PC-9 (cell line): ENCODE measurements at regions not wholly inside any gene's neighbourhood (a gene's known extent, or its start where the extent isn't known, plus 50 kb on each side); places are given as distances from the start of the nearest gene placed in this dataset.

ENCODE experiments used
- BruUV-seq: library from RNA; stranded (reverse); fragments of 400-500 nt; replicated peaks from 2 replicates; lab custom pipeline; 2021; lab: Mats Ljungman, UMichigan
- CTCF ChIA-PET: fragments of 300-600 bp; sonication (Branson Sonifier 250); formaldehyde crosslinking; loops from one replicate; lab custom pipeline; 2022; ENCODE audit warnings: antibody characterized with exemption; lab: Charles Lee
- POLR2A ChIA-PET: fragments of 300-600 bp; sonication (Branson Sonifier 250); formaldehyde crosslinking; loops from one replicate; lab custom pipeline; 2022; ENCODE audit warnings: antibody characterized with exemption; ENCODE audit not compliant: unreplicated experiment; lab: Charles Lee
- DNase-seq, 2 experiments: peaks; one replicate each; pipeline versions ENCODE4 v3.0.0 to v3.0.0-alpha.2; 2015 to 2022; ENCODE audit warnings: mixed read lengths in 1 of 2
- H2AFZ ChIP-seq: fragments of 200-600 bp; sonication (generic); 2 replicates; pipeline ENCODE4 v1.8.1; 2017; ENCODE audit warnings: antibody characterized with exemption
- H3F3A ChIP-seq: fragments of 200-600 bp; sonication (generic); 2 replicates; pipeline ENCODE4 v1.8.1; 2017; ENCODE audit warnings: antibody characterized with exemption, mild to moderate bottlenecking, low read depth; ENCODE audit not compliant: insufficient read depth
- H3K27ac ChIP-seq: fragments of 200-600 bp; sonication (generic); 2 replicates; pipeline ENCODE4 v1.6.1; 2016; ENCODE audit warnings: mixed run types
- H3K27me3 ChIP-seq: fragments of 200-600 bp; sonication (generic); 2 replicates; pipeline ENCODE4 v1.6.1; 2016; ENCODE audit warnings: low read depth, mixed run types; ENCODE audit not compliant: insufficient read depth
- H3K36me3 ChIP-seq: fragments of 200-600 bp; sonication (generic); 2 replicates; pipeline ENCODE4 v1.6.1; 2016; ENCODE audit warnings: low read depth, mixed run types
- H3K4me1 ChIP-seq: fragments of 200-600 bp; sonication (generic); replicated peaks from 2 replicates; pipeline ENCODE4 v1.6.1; 2016; ENCODE audit warnings: mixed run types; ENCODE audit not compliant: insufficient read depth
- H3K4me2 ChIP-seq: fragments of 200-600 bp; sonication (generic); 2 replicates; pipeline ENCODE4 v1.6.1; 2017; ENCODE audit warnings: mixed run types
- H3K4me3 ChIP-seq: fragments of 200-600 bp; sonication (generic); 2 replicates; pipeline ENCODE4 v1.6.1; 2016; ENCODE audit warnings: mixed run types
- H3K79me2 ChIP-seq: fragments of 200-600 bp; sonication (generic); 2 replicates; pipeline ENCODE4 v1.6.1; 2017; ENCODE audit warnings: low read depth, mixed run types
- H3K9me2 ChIP-seq: fragments of 200-600 bp; sonication (generic); 2 replicates; pipeline ENCODE4 v1.8.1; 2017; ENCODE audit warnings: mild to moderate bottlenecking; ENCODE audit not compliant: insufficient read depth
- H3K9me3 ChIP-seq: fragments of 200-600 bp; sonication (generic); 2 replicates; pipeline ENCODE4 v1.8.1; 2016; ENCODE audit warnings: low read depth; ENCODE audit not compliant: insufficient read depth
- H4K20me1 ChIP-seq: fragments of 200-600 bp; sonication (generic); 2 replicates; pipeline ENCODE4 v1.8.1; 2017; ENCODE audit not compliant: insufficient read depth
- CTCF ChIP-seq: fragments of 200-600 bp; sonication (generic); conservative IDR thresholded peaks from 2 replicates; pipeline ENCODE4 v1.6.1; 2017; ENCODE audit warnings: mixed run types, antibody characterized with exemption, mild to moderate bottlenecking, moderate library complexity
- EZH2 ChIP-seq: fragments of 200-600 bp; sonication (generic); IDR thresholded peaks from 2 replicates; pipeline ENCODE4 v1.8.0; 2017; ENCODE audit warnings: antibody characterized with exemption, low read depth
- intact Hi-C: fragments of 100-400 bp; cut with micrococcal nuclease; formaldehyde crosslinking; loops from one replicate; pipeline ENCODE4 v1.10.0; 2022; ENCODE audit not compliant: unreplicated experiment

GRCh38 chr5:71960195-71960594 lies 147.1 kb upstream of the MAP1B start:
- Histone ChIP-seq H3K27me3 (no peaks in the 10 kb centered on the region), H4K20me1 (no peaks in the 10 kb centered on the region), H3K9me3 (no peaks in the 10 kb centered on the region), H3K9me2 (no peaks in the 10 kb centered on the region), H3K4me3 (no peak overlapping the region), H3K36me3 (no peaks in the 10 kb centered on the region), H3K27ac (no peak overlapping the region), H2AFZ (no peak overlapping the region), H3F3A (no peaks in the 10 kb centered on the region), H3K79me2 (no peaks in the 10 kb centered on the region), H3K4me1 (no peaks in the 10 kb centered on the region), H3K4me2 (no peak overlapping the region)
- TF ChIP-seq EZH2 (no peak), CTCF (no peak)
- DNase-seq = no peak
- ChIA-PET CTCF (no interaction called here), POLR2A (no interaction called here)
- no TSS peak for BruUV-seq
- intact Hi-C loops = no loop called here

GRCh38 chr5:71961786-71962185 lies 145.5 kb upstream of the MAP1B start:
- Histone ChIP-seq H3K79me2 (no peaks in the 10 kb centered on the region), H3K9me2 (no peaks in the 10 kb centered on the region), H3K4me1 (no peaks in the 10 kb centered on the region), H4K20me1 (no peaks in the 10 kb centered on the region), H2AFZ (no peak overlapping the region), H3K4me3 (no peak overlapping the region), H3K27ac (no peak overlapping the region), H3F3A (no peaks in the 10 kb centered on the region), H3K4me2 (no peak overlapping the region), H3K27me3 (no peaks in the 10 kb centered on the region), H3K36me3 (no peaks in the 10 kb centered on the region), H3K9me3 (no peaks in the 10 kb centered on the region)
- intact Hi-C loops = no loop called here
- DNase-seq = no peak
- TF ChIP-seq EZH2 (no peak), CTCF (no peak)
- CTCF ChIA-PET = no interaction called here
- no TSS peak for BruUV-seq
- POLR2A ChIA-PET = no interaction called here

GRCh38 chr5:71969460-71969859 lies 137.8 kb upstream of the MAP1B start:
- POLR2A ChIA-PET = no interaction called here
- no peak for DNase-seq
- CTCF ChIA-PET = no interaction called here
- no peaks in the 10 kb centered on the region for H3K9me3 ChIP-seq
- H4K20me1 ChIP-seq = no peaks in the 10 kb centered on the region
- no peak for TF ChIP-seq EZH2
- TF ChIP-seq CTCF = no peak
- no peak overlapping the region for H2AFZ ChIP-seq
- H3K4me3 ChIP-seq = no peak overlapping the region
- H3K36me3 ChIP-seq = no peaks in the 10 kb centered on the region
- H3K4me2 ChIP-seq = no peak overlapping the region
- H3K27me3 ChIP-seq = no peaks in the 10 kb centered on the region
- H3K4me1 ChIP-seq = no peaks in the 10 kb centered on the region
- no peaks in the 10 kb centered on the region for H3F3A ChIP-seq
- no peaks in the 10 kb centered on the region for H3K9me2 ChIP-seq
- intact Hi-C loops = no loop called here
- no peaks in the 10 kb centered on the region for H3K79me2 ChIP-seq
- no peak overlapping the region for H3K27ac ChIP-seq
- no TSS peak for BruUV-seq
